K562 (cell line): ENCODE measurements at regions not wholly inside any gene's neighbourhood (a gene's known extent, or its start where the extent isn't known, plus 50 kb on each side); places are given as distances from the start of the nearest gene placed in this dataset.

Experiments
- ATAC-seq: fragments of 200-7000 bp; cut with Tn5 transposase; 3 replicates; pipeline ENCODE4 v1.9.1; 2020; ENCODE audit warnings: moderate library complexity
- BruUV-seq: library from RNA; stranded (reverse); fragments of 400-500 nt; replicated peaks from 2 replicates; lab custom pipeline; 2021; lab: Mats Ljungman, UMichigan
- CTCF ChIA-PET: fragments of 300-600 bp; formaldehyde crosslinking; extraction: SDS; loops from one replicate; lab custom pipeline; 2021; ENCODE audit warnings: low intra/inter-chr PET ratio; lab: Yijun Ruan, JAX
- POLR2A ChIA-PET: fragments of 300-600, 350-650 bp; sonication (Branson Sonifier 250); formaldehyde crosslinking; extraction: SDS; loops from one replicate; lab custom pipeline; 2021; ENCODE audit warnings: antibody characterized with exemption, inconsistent platforms; lab: Yijun Ruan, JAX
- DNase-seq, 4 experiments: peaks; one replicate each; pipeline versions ENCODE4 v3.0.0 to v3.0.0-alpha.2; 2011 to 2018; ENCODE audit warnings: low spot score in 3 of 4, mixed read lengths in 3 of 4; ENCODE audit errors: extremely low read depth in 1 of 4
- FAIRE-seq: peaks from 2 replicates; lab custom pipeline; 2011; peaks lifted over from hg19 to GRCh38; lab: Jason Lieb, UNC
- H2AFZ ChIP-seq: 2 replicates; pipeline ENCODE4 v1.6.0; 2011; ENCODE audit warnings: low read depth, low read length, control low read depth, inconsistent platforms
- H3K27ac ChIP-seq: fragments of 200-600 bp; 3 replicates; pipeline ENCODE4 v1.8.0; 2011; ENCODE audit warnings: low read depth, mild to moderate bottlenecking, control low read depth, inconsistent platforms, low read length, moderate library complexity, mixed read lengths; ENCODE audit errors: extremely low read depth
- H3K27me3 ChIP-seq, 2 experiments: fragments of 300-600 bp in 1 of 2; 2 replicates in 1 of 2; 3 replicates in 1 of 2; pipeline versions ENCODE4 v1.6.0 to v1.8.0; 2011; ENCODE audit warnings: inconsistent platforms in 2 of 2, low read length in 2 of 2, mild to moderate bottlenecking in 1 of 2, mixed read lengths in 1 of 2, moderate library complexity in 1 of 2; ENCODE audit not compliant: control insufficient read depth in 2 of 2, insufficient read depth in 2 of 2
- H3K36me3 ChIP-seq: fragments of 300-600 bp; 3 replicates; pipeline ENCODE4 v1.8.0; 2011; ENCODE audit warnings: mild to moderate bottlenecking, low read length, inconsistent platforms; ENCODE audit not compliant: control insufficient read depth, insufficient read depth
- H3K4me1 ChIP-seq, 2 experiments: fragments of 200-600 bp in 1 of 2; replicated peaks in 1 of 2; 2 replicates in 1 of 2; 3 replicates in 1 of 2; pipeline versions ENCODE4 v1.5.1 to v1.8.0; 2011; ENCODE audit warnings: inconsistent platforms in 2 of 2, low read length in 2 of 2, mild to moderate bottlenecking in 1 of 2, mixed read lengths in 1 of 2, moderate library complexity in 1 of 2; ENCODE audit not compliant: control insufficient read depth in 2 of 2, insufficient read depth in 2 of 2
- H3K4me2 ChIP-seq: 2 replicates; pipeline ENCODE4 v1.6.1; 2011; ENCODE audit warnings: low read length, control low read depth, inconsistent platforms, mixed read lengths; ENCODE audit not compliant: insufficient read depth
- H3K4me3 ChIP-seq: fragments of 200-600 bp; sonication (generic), shearing (Covaris generic); 2 replicates; pipeline ENCODE4 v1.5.1; 2016; ENCODE audit warnings: control low read depth, inconsistent platforms
- H3K79me2 ChIP-seq: fragments of 200-600 bp; 3 replicates; pipeline ENCODE4 v1.8.0; 2011; ENCODE audit warnings: low read length, inconsistent platforms; ENCODE audit not compliant: control insufficient read depth, insufficient read depth
- H3K9ac ChIP-seq, 2 experiments: 2 replicates each; pipeline versions ENCODE4 v1.6.0 to v1.6.1; 2011; ENCODE audit warnings: low read depth in 2 of 2, low read length in 2 of 2, control low read depth in 1 of 2, inconsistent platforms in 1 of 2, mild to moderate bottlenecking in 1 of 2, mixed read lengths in 1 of 2; ENCODE audit not compliant: insufficient read depth in 1 of 2
- H3K9me1 ChIP-seq: one replicate; pipeline ENCODE4 v1.6.0; 2011; ENCODE audit warnings: inconsistent platforms, mild to moderate bottlenecking, low read length, moderate library complexity; ENCODE audit not compliant: control insufficient read depth, insufficient read depth
- H3K9me3 ChIP-seq: replicated peaks from 2 replicates; pipeline ENCODE4 v1.5.1; 2011; ENCODE audit warnings: low read depth, low read length, inconsistent platforms; ENCODE audit not compliant: control insufficient read depth, insufficient read depth
- H4K20me1 ChIP-seq: replicated peaks from 2 replicates; pipeline ENCODE4 v1.6.1; 2011; ENCODE audit warnings: low read length, inconsistent platforms, mixed read lengths; ENCODE audit not compliant: control insufficient read depth, insufficient read depth
- ATF1 ChIP-seq, 2 experiments: fragments of 450-650 bp in 1 of 2; IDR thresholded peaks; 2 replicates each; pipeline ENCODE4 v1.6.1; 2016; ENCODE audit warnings: missing compliant biosample characterization in 1 of 2, missing genetic modification characterization in 1 of 2
- DIDO1 ChIP-seq: fragments of 450-650 bp; IDR thresholded peaks from 2 replicates; pipeline ENCODE4 v1.6.1; 2016; ENCODE audit warnings: low read depth, missing biosample characterization, missing genetic modification characterization
- ERF ChIP-seq: fragments of 450-650 bp; formaldehyde crosslinking; IDR thresholded peaks from 2 replicates; pipeline ENCODE4 v1.4.0; 2020; ENCODE audit warnings: mild to moderate bottlenecking, mixed read lengths
- FOXM1 ChIP-seq, 2 experiments: fragments of 450-650 bp in 1 of 2; sonication (generic) in 1 of 2; formaldehyde crosslinking in 1 of 2; IDR thresholded peaks; 2 replicates each; pipeline versions ENCODE4 v1.6.1 to v1.9.0; 2017 to 2022; ENCODE audit warnings: low read depth in 2 of 2, mild to moderate bottlenecking in 2 of 2, missing genetic modification reagents in 1 of 2, moderate library complexity in 1 of 2
- HES1 ChIP-seq: fragments of 450-650 bp; IDR thresholded peaks from 2 replicates; pipeline ENCODE4 v1.6.1; 2016; ENCODE audit warnings: low read depth, mild to moderate bottlenecking, moderate library complexity
- MCM5 ChIP-seq: fragments of 450-650 bp; IDR thresholded peaks from 2 replicates; pipeline ENCODE4 v1.6.1; 2016; ENCODE audit warnings: low read depth
- PHB ChIP-seq: fragments of 250-450 bp; sonication (Bioruptor Pico); IDR thresholded peaks from 2 replicates; pipeline ENCODE4 v1.5.0; 2021
- RHOXF2B ChIP-seq: fragments of 250-450 bp; sonication (Bioruptor Pico); conservative IDR thresholded peaks from 2 replicates; pipeline ENCODE4 v1.5.1; 2021
- WGBS: fragments of 100-300 bp; shearing (Covaris generic); methylation state at CpG from one replicate; pipeline ENCODE4 v1.1.6; 2016; ENCODE audit warnings: low coverage, mixed read lengths; ENCODE audit not compliant: insufficient coverage; ENCODE audit errors: missing lambda C conversion rate; 5-methylcytosine and 5-hydroxymethylcytosine counted together
- in situ Hi-C: fragments of 300-500 bp; cut with MboI; formaldehyde crosslinking; loops from 4 replicates; pipeline ENCODE4 v1.15.0; 2018; ENCODE audit warnings: inconsistent platforms, mixed read lengths
- intact Hi-C: fragments of 100-400 bp; cut with micrococcal nuclease; formaldehyde crosslinking; loops from 2 replicates; pipeline ENCODE4 v1.14.2; 2022

GRCh38 chr5:107807431-107807830 lies 136.7 kb upstream of the EFNA5 start:
- no peak overlapping the region for H2AFZ ChIP-seq
- H3K79me2 ChIP-seq: no peaks in the 10 kb centered on the region
- 0% methylated on average over 5 of the region's 5 CpGs for WGBS
- H3K9me1 ChIP-seq: no peaks in the 10 kb centered on the region
- no peaks in the 10 kb centered on the region for H3K4me1 ChIP-seq
- H3K27ac ChIP-seq: no peak overlapping the region
- H3K4me3 ChIP-seq: no peak overlapping the region
- H3K4me2 ChIP-seq: no peak overlapping the region
- in situ Hi-C loops: no loop called here
- no peak for DNase-seq
- H3K27me3 ChIP-seq: no peaks in the 10 kb centered on the region
- intact Hi-C loops: no loop called here
- ATAC-seq: no peak
- no TSS peak for BruUV-seq
- H4K20me1 ChIP-seq: no peaks in the 10 kb centered on the region
- CTCF ChIA-PET: no interaction called here
- FAIRE-seq: no peak
- H3K9me3 ChIP-seq: no peaks in the 10 kb centered on the region
- no peak overlapping the region for H3K9ac ChIP-seq
- TF ChIP-seq RHOXF2B (CRISPR knock-in tag): no peak
- no peak for TF ChIP-seq MCM5
- TF ChIP-seq PHB (CRISPR knock-in tag): no peak
- TF ChIP-seq ATF1 (CRISPR knock-in tag; IDR thresholded peaks at IDR 0.05): no peak
- TF ChIP-seq ATF1 (tag; IDR thresholded peaks at IDR 0.05): no peak
- TF ChIP-seq DIDO1: no peak
- no peak for TF ChIP-seq HES1
- no peak for TF ChIP-seq ERF (CRISPR knock-in tag)
- no peak for TF ChIP-seq FOXM1 (IDR thresholded peaks at IDR 0.05; ENCODE audit: low read depth)
- no peak for TF ChIP-seq FOXM1 (CRISPR knock-in tag; IDR thresholded peaks at IDR 0.05; ENCODE audit: low read depth)
- POLR2A ChIA-PET: no interaction called here
- H3K36me3 ChIP-seq: no peaks in the 10 kb centered on the region
